ENCODE measurements at regions not wholly inside any gene's neighbourhood (a gene's known extent, or its start where the extent isn't known, plus 50 kb on each side); places are given as distances from the start of the nearest gene placed in this dataset.

- H3K4ac ChIP-seq (ENCODE audit: low read depth, low read length): no peak overlapping the region
- H3K4me1 ChIP-seq (ENCODE audit: control insufficient read depth, insufficient read depth, low read length): peaks cover 9% of the 10 kb centered on the region
- ATAC-seq (ENCODE audit: low read depth): no peak
- H3K9me1 ChIP-seq (ENCODE audit: insufficient read depth, low read length): no peaks in the 10 kb centered on the region; the same call in 1 of the 2 replicates
- peaks cover 7% of the 10 kb centered on the region; the same call in 1 of the 2 replicates for H4K20me1 ChIP-seq (ENCODE audit: insufficient read depth, low read length)
- WGBS, 2 experiments (ENCODE audit: extremely low coverage in 2 of 2, insufficient read length in 1 of 2): 20% methylated on average over 1 of the region's 2 CpGs; no CpG with 5 or more reads in 1 of the 2 experiments
- H3K36me3 ChIP-seq (ENCODE audit: control insufficient read depth, insufficient read depth, low read length): no peaks in the 10 kb centered on the region
- POLR2A ChIA-PET (ENCODE audit: unreplicated experiment): interaction anchor here (0.7 kb wide), 1 partner anchor 131 kb away, joined by 3 read pairs; no protein-coding TSS in a partner anchor
- H3K9ac ChIP-seq (ENCODE audit: low read depth, low read length): no peak overlapping the region
- peaks cover 28% of the 10 kb centered on the region for H3K27me3 ChIP-seq (ENCODE audit: control insufficient read depth, insufficient read depth, low read length)
- dilution Hi-C loops (cut with HindIII; ENCODE audit: low sequenced_read_pairs, unreplicated experiment): no loop called here
- in situ Hi-C loops (cut with MboI; ENCODE audit: low sequenced_read_pairs): no loop called here
- no peak overlapping the region for H3K27ac ChIP-seq (ENCODE audit: insufficient read depth, low read length)
- H2AK9ac ChIP-seq (replicated peaks; ENCODE audit: low read depth, low read length, poor library complexity): no peak overlapping the region
- H3K14ac ChIP-seq (replicated peaks; ENCODE audit: low read depth, low read length): no peak overlapping the region
- no peak overlapping the region for H2BK5ac ChIP-seq (ENCODE audit: low read depth, low read length, poor library complexity, severe bottlenecking)
- no peak overlapping the region for H3K4me3 ChIP-seq (ENCODE audit: insufficient read depth, low read depth, low read length)
- no peak overlapping the region for H2BK15ac ChIP-seq (ENCODE audit: low read depth, low read length)
- no peak overlapping the region for H2AFZ ChIP-seq (replicated peaks; ENCODE audit: low read length, poor library complexity)
- H2BK120ac ChIP-seq (ENCODE audit: low read depth, low read length): no peak overlapping the region
- no peak overlapping the region for H2AK5ac ChIP-seq (ENCODE audit: low read depth, low read length)
- H3K23ac ChIP-seq (ENCODE audit: low read depth, low read length): no peak overlapping the region
- no peak overlapping the region for H4K8ac ChIP-seq (ENCODE audit: low read depth in 2 of 2, low read length in 2 of 2)
- no peak overlapping the region for H2BK20ac ChIP-seq (ENCODE audit: low read depth, low read length)
- H4K5ac ChIP-seq (ENCODE audit: low read depth, low read length): no peak overlapping the region
- CTCF ChIA-PET: interaction anchor here (0.9 kb wide), 1 partner anchor 20 kb away, joined by 3 read pairs; no protein-coding TSS in a partner anchor
- H4K91ac ChIP-seq (ENCODE audit: insufficient read depth, low read depth, low read length): no peak overlapping the region
- no peak overlapping the region for H3K4me2 ChIP-seq (ENCODE audit: low read depth, low read length)
- H3K18ac ChIP-seq (ENCODE audit: low read depth, low read length): no peak overlapping the region
- H3K56ac ChIP-seq (ENCODE audit: extremely low read depth, insufficient read depth, low read length): no peak overlapping the region
- BruUV-seq (replicated peaks): no TSS peak
- intact Hi-C loops (cut with micrococcal nuclease): no loop called here
- no peaks in the 10 kb centered on the region for H3K79me1 ChIP-seq (ENCODE audit: low read depth in 1 of 2, low read length in 2 of 2)
- TF ChIP-seq ELK1 (IDR thresholded peaks at IDR 0.05; ENCODE audit: borderline replicate concordance, low read depth, low read length): no peak
- TF ChIP-seq, protein P1, sequence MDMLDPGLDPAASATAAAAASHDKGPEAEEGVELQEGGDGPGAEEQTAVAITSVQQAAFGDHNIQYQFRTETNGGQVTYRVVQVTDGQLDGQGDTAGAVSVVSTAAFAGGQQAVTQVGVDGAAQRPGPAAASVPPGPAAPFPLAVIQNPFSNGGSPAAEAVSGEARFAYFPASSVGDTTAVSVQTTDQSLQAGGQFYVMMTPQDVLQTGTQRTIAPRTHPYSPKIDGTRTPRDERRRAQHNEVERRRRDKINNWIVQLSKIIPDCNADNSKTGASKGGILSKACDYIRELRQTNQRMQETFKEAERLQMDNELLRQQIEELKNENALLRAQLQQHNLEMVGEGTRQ (IDR thresholded peaks at IDR 0.05; ENCODE audit: low read depth, low read length): no peak
- TF ChIP-seq CEBPB (IDR thresholded peaks at IDR 0.05; ENCODE audit: low read depth, low read length): peak; percentile 74
- no peak for TF ChIP-seq NFE2L2 (IDR thresholded peaks at IDR 0.05; ENCODE audit: low read depth, low read length)
- TF ChIP-seq FOS (IDR thresholded peaks at IDR 0.05; ENCODE audit: low read depth, low read length): no peak
- no peak for TF ChIP-seq MXI1 (IDR thresholded peaks at IDR 0.05; ENCODE audit: borderline replicate concordance, low read depth, low read length)
- TF ChIP-seq POLR2A (IDR thresholded peaks at IDR 0.05; ENCODE audit: low read depth, low read length): no peak
- peak; percentile 24; the same call in 1 of the 2 replicates for TF ChIP-seq BHLHE40 (IDR thresholded peaks at IDR 0.05; ENCODE audit: low read depth, low read length)
- TF ChIP-seq MAZ (IDR thresholded peaks at IDR 0.05; ENCODE audit: borderline replicate concordance, low read depth, low read length): no peak
- no peak for TF ChIP-seq SMC3 (IDR thresholded peaks at IDR 0.05; ENCODE audit: low read depth, low read length)
- TF ChIP-seq RAD21 (IDR thresholded peaks at IDR 0.05; ENCODE audit: low read length): no peak
- TF ChIP-seq CTCF (conservative IDR thresholded peaks at IDR 0.05; ENCODE audit: low read depth, low read length): no peak
- DNase-seq: peak; percentile 87
- H3K9me3 ChIP-seq (ENCODE audit: control insufficient read depth, insufficient read depth, low read length): peaks cover 2% of the 10 kb centered on the region; the same call in 1 of the 2 replicates
Observed at GRCh38 chr13:50592412-50593155, 250.9 kb downstream of the DLEU7 start.
